D721Med (cell line): ENCODE measurements at regions not wholly inside any gene's neighbourhood (a gene's known extent, or its start where the extent isn't known, plus 50 kb on each side); places are given as distances from the start of the nearest gene placed in this dataset.

ENCODE experiments used
- DNase-seq: peaks from one replicate; pipeline ENCODE4 v3.0.0; 2011; ENCODE audit warnings: low spot score; ENCODE audit not compliant: insufficient read length
- FAIRE-seq: peaks from 2 replicates; lab custom pipeline; 2011; peaks lifted over from hg19 to GRCh38; lab: Jason Lieb, UNC
- TF ChIP-seq, protein P1 (sequence below): IDR thresholded peaks from 2 replicates; pipeline ENCODE4 v1.5.1; 2012; ENCODE audit warnings: mild to moderate bottlenecking, control low read depth; ENCODE audit not compliant: insufficient read depth; ENCODE audit errors: missing control alignments

- no peak for DNase-seq
- no peak for FAIRE-seq
- TF ChIP-seq, protein P1, sequence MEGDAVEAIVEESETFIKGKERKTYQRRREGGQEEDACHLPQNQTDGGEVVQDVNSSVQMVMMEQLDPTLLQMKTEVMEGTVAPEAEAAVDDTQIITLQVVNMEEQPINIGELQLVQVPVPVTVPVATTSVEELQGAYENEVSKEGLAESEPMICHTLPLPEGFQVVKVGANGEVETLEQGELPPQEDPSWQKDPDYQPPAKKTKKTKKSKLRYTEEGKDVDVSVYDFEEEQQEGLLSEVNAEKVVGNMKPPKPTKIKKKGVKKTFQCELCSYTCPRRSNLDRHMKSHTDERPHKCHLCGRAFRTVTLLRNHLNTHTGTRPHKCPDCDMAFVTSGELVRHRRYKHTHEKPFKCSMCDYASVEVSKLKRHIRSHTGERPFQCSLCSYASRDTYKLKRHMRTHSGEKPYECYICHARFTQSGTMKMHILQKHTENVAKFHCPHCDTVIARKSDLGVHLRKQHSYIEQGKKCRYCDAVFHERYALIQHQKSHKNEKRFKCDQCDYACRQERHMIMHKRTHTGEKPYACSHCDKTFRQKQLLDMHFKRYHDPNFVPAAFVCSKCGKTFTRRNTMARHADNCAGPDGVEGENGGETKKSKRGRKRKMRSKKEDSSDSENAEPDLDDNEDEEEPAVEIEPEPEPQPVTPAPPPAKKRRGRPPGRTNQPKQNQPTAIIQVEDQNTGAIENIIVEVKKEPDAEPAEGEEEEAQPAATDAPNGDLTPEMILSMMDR: no peak
Measured at GRCh38 chr5:5572976-5573797, 150.7 kb downstream of the ICE1 start.

- no peak for DNase-seq
- FAIRE-seq: no peak
- TF ChIP-seq, protein P1: no peak
Measured at GRCh38 chr5:5572010-5572865, 149.8 kb downstream of the ICE1 start.

DNA sequence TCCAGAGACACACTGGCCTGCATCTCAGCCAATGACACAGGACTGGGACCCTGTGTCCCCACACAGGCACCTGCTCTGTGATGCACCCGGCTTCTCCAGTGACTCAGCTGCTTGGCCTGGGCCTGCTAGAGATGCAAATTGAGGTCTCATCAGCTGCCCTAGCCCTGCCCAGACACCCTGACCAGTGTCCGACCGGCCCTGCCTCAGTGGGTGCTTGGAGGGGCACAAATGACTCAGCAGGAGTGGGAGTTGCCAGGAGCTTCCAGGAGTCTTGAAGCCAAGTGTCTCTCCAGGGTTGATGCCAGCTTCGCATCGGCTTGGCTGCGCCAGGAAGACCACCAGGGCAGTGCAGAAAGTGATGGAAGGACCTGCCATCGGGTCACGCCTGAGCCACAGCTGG, 148.2 kb downstream of the ICE1 start:
- DNase-seq: no peak
- no peak for FAIRE-seq
- TF ChIP-seq, protein P1: no peak

GRCh38 chr5:5564898-5565297, 142.4 kb downstream of the ICE1 start:
- FAIRE-seq: no peak
- TF ChIP-seq, protein P1: no peak
- DNase-seq: no peak

GRCh38 chr5:5560016-5560415, 137.5 kb downstream of the ICE1 start:
- FAIRE-seq: no peak
- no peak for DNase-seq
- TF ChIP-seq, protein P1: no peak

- TF ChIP-seq, protein P1: no peak
- FAIRE-seq (no peak), DNase-seq (no peak)
Measured at GRCh38 chr5:5558638-5559527, 136.4 kb downstream of the ICE1 start.
